IPS-15b (cell line): ENCODE measurements at regions not wholly inside any gene's neighbourhood (a gene's known extent, or its start where the extent isn't known, plus 50 kb on each side); places are given as distances from the start of the nearest gene placed in this dataset.

Experiments
- H3K27me3 ChIP-seq: one replicate; pipeline ENCODE4 v1.6.1; 2013; ENCODE audit warnings: low read length; ENCODE audit not compliant: control insufficient read depth, insufficient read depth
- H3K36me3 ChIP-seq: one replicate; pipeline ENCODE4 v1.6.1; 2013; ENCODE audit warnings: low read length; ENCODE audit not compliant: control insufficient read depth, insufficient read depth
- H3K4me1 ChIP-seq: one replicate; pipeline ENCODE4 v1.6.1; 2013; ENCODE audit warnings: mild to moderate bottlenecking, low read length; ENCODE audit not compliant: control insufficient read depth, insufficient read depth
- H3K4me3 ChIP-seq: one replicate; pipeline ENCODE4 v1.5.1; 2013; ENCODE audit warnings: low read depth, low read length
- H3K9ac ChIP-seq: one replicate; pipeline ENCODE4 v1.6.1; 2013; ENCODE audit warnings: low read depth, mild to moderate bottlenecking, low read length
- H3K9me3 ChIP-seq: one replicate; pipeline ENCODE4 v1.6.1; 2013; ENCODE audit warnings: mild to moderate bottlenecking, low read length; ENCODE audit not compliant: control insufficient read depth, insufficient read depth

- H3K27me3 ChIP-seq = no peaks in the 10 kb centered on the region
- no peaks in the 10 kb centered on the region for H3K4me1 ChIP-seq
- H3K9ac ChIP-seq = no peak overlapping the region
- H3K36me3 ChIP-seq = no peaks in the 10 kb centered on the region
- H3K4me3 ChIP-seq = no peak overlapping the region
- H3K9me3 ChIP-seq = peaks cover 2% of the 10 kb centered on the region
These were observed 336.4 kb upstream of the SLIT2 start for GRCh38 chr4:19915276-19915675.

GRCh38 chr4:19913650-19914049, 338.1 kb upstream of the SLIT2 start:
- Histone ChIP-seq H3K9ac (no peak overlapping the region), H3K4me3 (no peak overlapping the region), H3K4me1 (no peaks in the 10 kb centered on the region), H3K9me3 (no peaks in the 10 kb centered on the region), H3K27me3 (no peaks in the 10 kb centered on the region), H3K36me3 (no peaks in the 10 kb centered on the region)

DNA sequence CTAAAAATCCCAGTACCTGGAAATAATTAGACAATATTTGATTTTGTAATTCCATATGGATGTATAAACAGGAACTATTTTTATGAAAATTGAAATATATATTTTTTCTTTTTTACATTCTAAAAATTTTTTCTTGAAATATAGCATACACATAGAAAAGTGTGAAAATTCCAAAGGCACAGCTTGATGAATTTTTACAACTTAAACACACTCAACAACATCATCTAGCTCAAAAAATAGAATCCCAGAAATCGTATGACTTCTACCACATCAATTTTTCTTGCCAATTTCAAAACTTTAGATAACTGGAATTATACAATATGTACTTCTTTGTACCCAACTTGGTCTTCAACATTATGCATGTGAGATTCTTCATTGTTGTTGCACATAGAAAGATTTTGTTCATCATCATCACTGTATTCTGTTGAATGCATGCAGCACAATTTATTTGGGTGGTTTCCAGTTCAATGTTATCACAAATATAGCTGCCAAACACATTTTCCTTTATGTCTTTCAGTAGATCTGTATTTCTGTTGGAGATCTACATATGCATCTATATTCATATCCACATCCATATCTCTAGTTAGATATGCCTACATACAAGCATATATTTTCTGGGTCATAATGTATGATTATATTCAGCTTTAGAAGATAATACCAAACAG, 340.7 kb upstream of the SLIT2 start:
- Histone ChIP-seq H3K4me3 (no peak overlapping the region), H3K9me3 (no peaks in the 10 kb centered on the region)

GRCh38 chr4:19905024-19905423, 346.7 kb upstream of the SLIT2 start:
- H3K9ac ChIP-seq = no peak overlapping the region
- H3K36me3 ChIP-seq = no peaks in the 10 kb centered on the region
- no peaks in the 10 kb centered on the region for H3K27me3 ChIP-seq
- H3K4me1 ChIP-seq = no peaks in the 10 kb centered on the region
- no peak overlapping the region for H3K4me3 ChIP-seq
- H3K9me3 ChIP-seq = no peaks in the 10 kb centered on the region

More for the DNA sequence above, 340.7 kb upstream of the SLIT2 start:
- Histone ChIP-seq H3K4me1 (no peaks in the 10 kb centered on the region), H3K9ac (no peak overlapping the region), H3K36me3 (no peaks in the 10 kb centered on the region), H3K27me3 (no peaks in the 10 kb centered on the region)

GRCh38 chr4:19888587-19888986, 363.1 kb upstream of the SLIT2 start:
- no peaks in the 10 kb centered on the region for H3K27me3 ChIP-seq
- no peak overlapping the region for H3K9ac ChIP-seq
- H3K4me1 ChIP-seq = no peaks in the 10 kb centered on the region
- no peaks in the 10 kb centered on the region for H3K9me3 ChIP-seq
- H3K4me3 ChIP-seq = no peak overlapping the region
- H3K36me3 ChIP-seq = no peaks in the 10 kb centered on the region

- H3K9ac ChIP-seq = no peak overlapping the region
- H3K9me3 ChIP-seq = no peaks in the 10 kb centered on the region
- no peaks in the 10 kb centered on the region for H3K4me1 ChIP-seq
- no peaks in the 10 kb centered on the region for H3K27me3 ChIP-seq
- no peak overlapping the region for H3K4me3 ChIP-seq
- H3K36me3 ChIP-seq = no peaks in the 10 kb centered on the region
These were observed 367.9 kb upstream of the SLIT2 start for GRCh38 chr4:19883841-19884240.

GRCh38 chr4:19880206-19880605, 371.5 kb upstream of the SLIT2 start:
- Histone ChIP-seq H3K4me1 (no peaks in the 10 kb centered on the region), H3K36me3 (no peaks in the 10 kb centered on the region), H3K9me3 (no peaks in the 10 kb centered on the region), H3K27me3 (no peaks in the 10 kb centered on the region), H3K4me3 (no peak overlapping the region), H3K9ac (no peak overlapping the region)

GRCh38 chr4:19879330-19879729, 372.4 kb upstream of the SLIT2 start:
- no peaks in the 10 kb centered on the region for H3K4me1 ChIP-seq
- H3K36me3 ChIP-seq = no peaks in the 10 kb centered on the region
- H3K27me3 ChIP-seq = no peaks in the 10 kb centered on the region
- no peak overlapping the region for H3K9ac ChIP-seq
- no peaks in the 10 kb centered on the region for H3K9me3 ChIP-seq
- H3K4me3 ChIP-seq = no peak overlapping the region

- H3K4me3 ChIP-seq = no peak overlapping the region
- no peaks in the 10 kb centered on the region for H3K27me3 ChIP-seq
- no peak overlapping the region for H3K9ac ChIP-seq
- no peaks in the 10 kb centered on the region for H3K4me1 ChIP-seq
- H3K36me3 ChIP-seq = no peaks in the 10 kb centered on the region
- H3K9me3 ChIP-seq = no peaks in the 10 kb centered on the region
These were observed 393.7 kb upstream of the SLIT2 start for GRCh38 chr4:19857991-19858390.

- no peaks in the 10 kb centered on the region for H3K4me1 ChIP-seq
- H3K27me3 ChIP-seq = no peaks in the 10 kb centered on the region
- no peak overlapping the region for H3K9ac ChIP-seq
- H3K36me3 ChIP-seq = no peaks in the 10 kb centered on the region
- H3K9me3 ChIP-seq = no peaks in the 10 kb centered on the region
- no peak overlapping the region for H3K4me3 ChIP-seq
These were observed 394.3 kb upstream of the SLIT2 start for GRCh38 chr4:19857380-19857779.

- Histone ChIP-seq H3K9me3 (no peaks in the 10 kb centered on the region), H3K4me3 (no peak overlapping the region), H3K27me3 (no peaks in the 10 kb centered on the region), H3K4me1 (no peaks in the 10 kb centered on the region), H3K36me3 (no peaks in the 10 kb centered on the region), H3K9ac (no peak overlapping the region)
These were observed 400.8 kb upstream of the SLIT2 start for GRCh38 chr4:19850909-19851308.

DNA sequence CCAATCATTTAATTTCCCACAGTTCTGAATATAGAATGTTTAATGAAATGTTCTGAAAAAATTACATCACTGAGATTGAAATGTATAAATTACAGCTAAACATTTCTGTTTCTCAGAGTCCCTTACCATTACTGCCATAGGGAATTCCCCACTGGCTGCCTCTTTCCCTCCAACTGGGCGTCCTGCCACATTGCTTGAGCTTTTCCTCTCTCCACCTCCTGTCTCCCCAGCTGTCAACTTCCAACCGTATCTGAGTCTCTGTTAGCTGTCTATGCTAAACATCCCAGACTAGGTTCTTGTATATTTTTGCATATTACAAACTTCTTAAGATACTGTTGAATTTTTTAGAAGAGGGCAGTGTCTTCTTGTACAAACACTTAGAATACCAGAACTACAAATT, 407.3 kb upstream of the SLIT2 start:
- Histone ChIP-seq H3K9ac (no peak overlapping the region), H3K27me3 (no peaks in the 10 kb centered on the region), H3K4me3 (no peak overlapping the region), H3K4me1 (no peaks in the 10 kb centered on the region), H3K36me3 (no peaks in the 10 kb centered on the region), H3K9me3 (no peaks in the 10 kb centered on the region)
